Type B pancreatic cell (in vitro differentiated cells): ENCODE measurements at regions not wholly inside any gene's neighbourhood (a gene's known extent, or its start where the extent isn't known, plus 50 kb on each side); places are given as distances from the start of the nearest gene placed in this dataset.

Source experiments
- DNase-seq: peaks from one replicate; pipeline ENCODE4 v3.0.0; 2021; ENCODE audit warnings: mixed read lengths; ENCODE audit not compliant: unreplicated experiment; ENCODE audit errors: extremely low spot score
- H3K27ac Mint-ChIP-seq: 2 replicates; pipeline ENCODE4 v1.8.0; 2021; ENCODE audit warnings: mild to moderate bottlenecking, mixed read lengths
- H3K27me3 Mint-ChIP-seq: 2 replicates; pipeline ENCODE4 v1.8.0; 2021; ENCODE audit warnings: mixed read lengths
- H3K36me3 Mint-ChIP-seq: 2 replicates; pipeline ENCODE4 v1.8.0; 2021; ENCODE audit warnings: mixed read lengths
- H3K4me1 Mint-ChIP-seq: one replicate; pipeline ENCODE4 v1.8.0; 2021; ENCODE audit warnings: mixed read lengths; ENCODE audit not compliant: unreplicated experiment
- H3K4me3 Mint-ChIP-seq: 2 replicates; pipeline ENCODE4 v1.8.0; 2021; ENCODE audit warnings: mild to moderate bottlenecking, mixed read lengths
- H3K9me3 Mint-ChIP-seq: 2 replicates; pipeline ENCODE4 v1.8.0; 2021; ENCODE audit warnings: mixed read lengths
- CTCF ChIP-seq: fragments of 200-600 bp; sonication (generic); conservative IDR thresholded peaks from 2 replicates; pipeline ENCODE4 v1.5.0; 2021; ENCODE audit warnings: antibody characterized with exemption, mild to moderate bottlenecking

- no peaks in the 10 kb centered on the region for H3K36me3 Mint-ChIP-seq
- peaks cover 5% of the 10 kb centered on the region for H3K9me3 Mint-ChIP-seq
- DNase-seq, result no peak
- H3K27ac Mint-ChIP-seq, result no peak overlapping the region
- no peak overlapping the region for H3K4me3 Mint-ChIP-seq
- no peak for TF ChIP-seq CTCF
- peaks cover 12% of the 10 kb centered on the region for H3K4me1 Mint-ChIP-seq
- H3K27me3 Mint-ChIP-seq, result no peaks in the 10 kb centered on the region
These were observed 438.4 kb upstream of the SPRED2 start for GRCh38 chr2:65870826-65871225.

GRCh38 chr2:65869296-65869695 lies 436.9 kb upstream of the SPRED2 start:
- Mint-ChIP-seq H3K36me3 (no peaks in the 10 kb centered on the region), H3K27ac (no peak overlapping the region), H3K27me3 (no peaks in the 10 kb centered on the region), H3K9me3 (peaks cover 5% of the 10 kb centered on the region), H3K4me1 (peaks cover 12% of the 10 kb centered on the region), H3K4me3 (no peak overlapping the region)
- no peak for DNase-seq
- TF ChIP-seq CTCF, result no peak

- Mint-ChIP-seq H3K27me3 (no peaks in the 10 kb centered on the region), H3K9me3 (peaks cover 5% of the 10 kb centered on the region), H3K36me3 (no peaks in the 10 kb centered on the region), H3K27ac (no peak overlapping the region), H3K4me1 (peaks cover 20% of the 10 kb centered on the region), H3K4me3 (no peak overlapping the region)
- no peak for TF ChIP-seq CTCF
- DNase-seq, result no peak
These were observed 435.8 kb upstream of the SPRED2 start for GRCh38 chr2:65868177-65868576.

GRCh38 chr2:65867446-65867845 lies 435.0 kb upstream of the SPRED2 start:
- no peak for TF ChIP-seq CTCF
- Mint-ChIP-seq H3K9me3 (peaks cover 5% of the 10 kb centered on the region), H3K4me1 (peaks cover 25% of the 10 kb centered on the region), H3K4me3 (no peak overlapping the region), H3K36me3 (no peaks in the 10 kb centered on the region), H3K27ac (no peak overlapping the region), H3K27me3 (no peaks in the 10 kb centered on the region)
- no peak for DNase-seq

GRCh38 chr2:65866148-65866547 lies 433.7 kb upstream of the SPRED2 start:
- Mint-ChIP-seq H3K36me3 (no peaks in the 10 kb centered on the region), H3K4me3 (no peak overlapping the region), H3K4me1 (peaks cover 29% of the 10 kb centered on the region), H3K27ac (no peak overlapping the region), H3K9me3 (peaks cover 5% of the 10 kb centered on the region), H3K27me3 (no peaks in the 10 kb centered on the region)
- DNase-seq, result no peak
- no peak for TF ChIP-seq CTCF

GRCh38 chr2:65864619-65865018 lies 432.2 kb upstream of the SPRED2 start:
- Mint-ChIP-seq H3K9me3 (no peaks in the 10 kb centered on the region), H3K4me1 (peaks cover 23% of the 10 kb centered on the region)

More at GRCh38 chr2:65864619-65865018, 432.2 kb upstream of the SPRED2 start:
- DNase-seq, result no peak
- Mint-ChIP-seq H3K4me3 (no peak overlapping the region), H3K36me3 (no peaks in the 10 kb centered on the region), H3K27ac (no peak overlapping the region), H3K27me3 (no peaks in the 10 kb centered on the region)
- TF ChIP-seq CTCF, result no peak
